GM12864 (cell line): ENCODE measurements at regions not wholly inside any gene's neighbourhood (a gene's known extent, or its start where the extent isn't known, plus 50 kb on each side); places are given as distances from the start of the nearest gene placed in this dataset.

Source experiments
- DNase-seq: peaks from one replicate; pipeline ENCODE4 v3.0.0-alpha.2; 2011; ENCODE audit warnings: low read depth
- H3K4me3 ChIP-seq: 2 replicates; pipeline ENCODE4 v1.5.1; 2011; ENCODE audit warnings: mild to moderate bottlenecking, low read depth, low read length, control low read depth
- CTCF ChIP-seq: IDR thresholded peaks from 2 replicates; pipeline ENCODE4 v1.5.1; 2011; ENCODE audit warnings: low read depth, mild to moderate bottlenecking, moderate library complexity, low read length, control low read depth, inconsistent platforms; ENCODE audit errors: missing control alignments

- no peak overlapping the region for H3K4me3 ChIP-seq
- no peak for TF ChIP-seq CTCF
- DNase-seq = no peak
Measured at GRCh38 chr15:62977952-62978811, 64.4 kb upstream of the TPM1 start.

DNA sequence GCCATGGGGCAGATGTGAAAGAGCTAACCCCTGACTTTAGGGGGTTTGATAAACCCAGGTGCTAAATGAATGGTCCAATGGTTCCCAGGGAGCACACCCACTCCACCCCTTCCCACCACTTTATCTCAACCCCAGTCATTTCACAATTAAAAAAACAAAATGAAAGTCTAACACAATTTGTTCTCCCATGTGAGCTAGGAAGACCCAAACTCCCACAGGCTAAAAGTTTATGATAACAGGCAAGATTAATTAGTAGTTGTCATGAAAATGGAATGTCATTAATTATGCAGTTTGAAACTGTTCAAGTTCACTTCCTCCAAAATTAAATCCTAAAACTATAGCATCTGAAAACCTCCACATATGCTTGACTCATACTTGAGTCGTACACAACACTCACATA, 63.3 kb upstream of the TPM1 start:
- DNase-seq = no peak
- TF ChIP-seq CTCF = no peak
- H3K4me3 ChIP-seq = no peak overlapping the region

DNA sequence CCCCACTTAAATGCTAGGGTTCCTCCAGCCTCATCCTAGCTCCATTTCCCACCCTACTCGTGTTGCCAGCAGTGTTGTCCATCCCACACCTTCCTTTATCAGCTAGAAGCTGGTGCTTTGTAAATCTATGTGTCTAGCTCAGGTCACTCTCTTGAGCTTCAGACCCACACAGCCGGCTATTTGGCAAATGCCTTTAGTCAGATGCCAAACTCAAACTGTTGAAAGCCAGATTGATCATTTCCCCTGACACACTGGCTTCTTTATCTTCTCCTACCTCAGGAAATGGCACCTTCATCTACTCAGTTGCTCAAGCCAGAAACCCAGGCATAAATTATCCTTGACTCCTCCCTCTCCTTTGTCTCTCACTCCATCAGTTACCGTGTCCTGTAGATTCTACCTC, 61.5 kb upstream of the TPM1 start:
- H3K4me3 ChIP-seq = no peak overlapping the region
- no peak for TF ChIP-seq CTCF
- no peak for DNase-seq

DNA sequence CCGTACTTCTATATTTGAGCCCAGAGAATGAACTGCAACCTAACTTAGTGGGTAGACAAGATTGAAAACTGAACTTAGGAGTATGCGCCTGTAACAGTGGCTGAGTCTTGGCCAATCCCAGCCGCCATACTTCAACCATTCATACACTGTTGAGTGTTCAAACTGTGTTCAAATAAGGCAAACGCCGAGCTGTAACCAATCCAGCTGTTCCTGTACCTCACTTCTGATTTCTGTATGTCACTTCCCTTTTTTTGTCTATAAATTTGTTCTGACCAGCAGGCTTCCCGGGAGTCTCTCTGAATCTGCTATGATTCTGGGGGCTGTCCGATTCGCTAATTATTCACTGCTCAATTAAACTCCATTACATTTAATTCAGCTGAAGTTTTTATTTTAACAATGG, 58.6 kb upstream of the TPM1 start:
- H3K4me3 ChIP-seq = no peak overlapping the region
- no peak for DNase-seq
- no peak for TF ChIP-seq CTCF

GRCh38 chr15:62985768-62986167, 56.8 kb upstream of the TPM1 start:
- no peak for DNase-seq
- no peak overlapping the region for H3K4me3 ChIP-seq
- no peak for TF ChIP-seq CTCF

DNA sequence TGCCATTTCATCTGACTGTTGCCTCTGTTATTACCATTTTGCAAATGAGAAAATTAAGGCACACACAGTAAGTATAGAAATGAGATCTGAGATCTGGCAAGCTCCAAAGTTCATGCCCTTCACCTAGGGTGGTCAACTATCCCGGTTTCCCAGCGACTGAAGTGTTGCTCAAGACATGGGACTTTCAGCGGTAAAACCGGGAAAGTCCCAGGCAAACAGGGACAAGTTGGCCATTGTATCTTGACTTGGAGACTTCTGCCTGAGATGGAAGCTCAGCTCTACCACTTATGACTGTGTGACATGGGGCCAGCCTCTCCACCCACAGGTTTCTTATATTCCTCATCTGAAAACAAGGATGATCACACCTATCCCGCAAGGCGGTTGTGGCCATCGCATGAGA, 55.6 kb upstream of the TPM1 start:
- DNase-seq = no peak
- no peak for TF ChIP-seq CTCF
- H3K4me3 ChIP-seq = no peak overlapping the region

DNA sequence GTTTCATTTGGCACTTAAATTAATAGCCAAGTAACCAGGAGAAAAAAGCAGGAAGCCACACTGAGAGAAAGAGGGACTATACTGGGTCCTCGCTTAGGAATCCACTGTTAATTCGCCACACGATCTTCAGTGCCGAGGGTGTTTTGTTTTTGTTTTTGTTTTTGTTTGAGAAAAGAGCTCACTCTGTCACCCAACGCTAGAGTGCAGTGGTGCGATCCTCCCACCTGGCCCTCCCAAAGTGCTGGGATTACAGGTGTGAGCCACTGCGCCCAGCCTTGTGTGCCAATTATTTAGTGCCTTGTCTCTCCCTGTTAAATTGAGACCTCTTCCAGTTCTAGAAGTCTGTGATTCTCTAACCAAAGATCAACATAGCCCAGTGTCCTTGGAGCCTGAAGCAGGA, 53.8 kb upstream of the TPM1 start:
- no peak for DNase-seq
- no peak overlapping the region for H3K4me3 ChIP-seq
- TF ChIP-seq CTCF = no peak
